ENCODE measurements at regions not wholly inside any gene's neighbourhood (a gene's known extent, or its start where the extent isn't known, plus 50 kb on each side); places are given as distances from the start of the nearest gene placed in this dataset.

DNA sequence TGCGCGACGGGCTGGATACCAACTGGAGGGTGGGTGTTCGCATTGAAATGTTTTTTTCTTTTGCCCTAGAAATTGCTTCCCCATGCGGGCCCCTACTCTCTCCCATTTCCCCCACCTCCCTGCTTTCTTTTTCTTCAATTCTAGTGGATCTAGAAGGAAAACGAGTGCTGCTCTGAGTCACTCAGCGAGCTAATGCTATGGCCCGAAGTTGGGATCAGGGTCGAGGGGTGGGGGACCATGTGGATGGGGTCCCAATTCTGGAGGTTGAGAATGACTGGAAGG is 71.5 kb downstream of the SOX4 start:
- TF ChIP-seq CTCF (conservative IDR thresholded peaks at IDR 0.05; ENCODE audit: low read length): no peak
- no peak for TF ChIP-seq EZH2phosphoT487 (IDR thresholded peaks at IDR 0.05; ENCODE audit: borderline replicate concordance)

All from Loucy (cell line).